Lung (tissue), 11 donors: ENCODE measurements at regions not wholly inside any gene's neighbourhood (a gene's known extent, or its start where the extent isn't known, plus 50 kb on each side); places are given as distances from the start of the nearest gene placed in this dataset.

ENCODE experiments used
- ATAC-seq: fragments of 200-7000 bp; cut with Tn5 transposase; one replicate; pipeline ENCODE4 v1.9.1; 2020; ENCODE audit warnings: moderate number of reproducible peaks; ENCODE audit not compliant: insufficient read depth, low FRiP score
- DNase-seq, 3 donors: peaks; one replicate each; pipeline ENCODE4 v3.0.0-alpha.2; 2013 to 2017
- H3K27ac ChIP-seq, 2 donors: one replicate each; pipeline ENCODE4 v1.5.1; 2013; ENCODE audit warnings: mild to moderate bottlenecking in 2 of 2, moderate library complexity in 2 of 2, control low read depth in 1 of 2, inconsistent platforms in 1 of 2, low read depth in 1 of 2, low read length in 1 of 2
- H3K27me3 ChIP-seq, 3 donors: one replicate each; pipeline ENCODE4 v1.5.1; 2013; ENCODE audit warnings: low read length in 2 of 3; ENCODE audit not compliant: control insufficient read depth in 3 of 3, insufficient read depth in 3 of 3
- H3K36me3 ChIP-seq, 4 donors: one replicate each; pipeline ENCODE4 v1.5.1; 2013; ENCODE audit warnings: low read length in 4 of 4, mild to moderate bottlenecking in 1 of 4, moderate library complexity in 1 of 4; ENCODE audit not compliant: control insufficient read depth in 4 of 4, insufficient read depth in 4 of 4
- H3K4me1 ChIP-seq, 5 donors: one replicate each; pipeline ENCODE4 v1.5.1; 2013; ENCODE audit warnings: low read length in 5 of 5, mild to moderate bottlenecking in 2 of 5, moderate library complexity in 1 of 5; ENCODE audit not compliant: control insufficient read depth in 5 of 5, insufficient read depth in 5 of 5
- H3K4me3 ChIP-seq: one replicate; pipeline ENCODE4 v1.5.1; 2013; ENCODE audit warnings: mild to moderate bottlenecking, control low read depth, moderate library complexity
- H3K9ac ChIP-seq, 2 donors: one replicate each; pipeline ENCODE4 v1.5.1; 2013; ENCODE audit warnings: low read length in 2 of 2, control low read depth in 1 of 2; ENCODE audit not compliant: insufficient read depth in 1 of 2
- H3K9me3 ChIP-seq, 4 donors: one replicate each; pipeline ENCODE4 v1.5.1; 2013; ENCODE audit warnings: low read length in 3 of 4, mild to moderate bottlenecking in 1 of 4, moderate library complexity in 1 of 4; ENCODE audit not compliant: control insufficient read depth in 4 of 4, insufficient read depth in 3 of 4
- WGBS, 2 donors: extraction: QIAGEN DNeasy Blood & Tissue Kit; methylation state at CpG; one replicate each; pipeline ENCODE4 v1.1.7; 2013; 5-methylcytosine and 5-hydroxymethylcytosine counted together
- TF ChIP-seq, protein P1 (sequence below): IDR thresholded peaks from 2 replicates; pipeline ENCODE4 v1.5.1; 2012; ENCODE audit warnings: mild to moderate bottlenecking; ENCODE audit errors: control extremely low read depth, extremely low read depth
- donor health status: control.
- donor health status: control.
- donor health status: Bipolar disorder and iron deficiency.
- donor health status: healthy.
- donor health status: DM: yes; HTN: yes; CAD: no.

DNA sequence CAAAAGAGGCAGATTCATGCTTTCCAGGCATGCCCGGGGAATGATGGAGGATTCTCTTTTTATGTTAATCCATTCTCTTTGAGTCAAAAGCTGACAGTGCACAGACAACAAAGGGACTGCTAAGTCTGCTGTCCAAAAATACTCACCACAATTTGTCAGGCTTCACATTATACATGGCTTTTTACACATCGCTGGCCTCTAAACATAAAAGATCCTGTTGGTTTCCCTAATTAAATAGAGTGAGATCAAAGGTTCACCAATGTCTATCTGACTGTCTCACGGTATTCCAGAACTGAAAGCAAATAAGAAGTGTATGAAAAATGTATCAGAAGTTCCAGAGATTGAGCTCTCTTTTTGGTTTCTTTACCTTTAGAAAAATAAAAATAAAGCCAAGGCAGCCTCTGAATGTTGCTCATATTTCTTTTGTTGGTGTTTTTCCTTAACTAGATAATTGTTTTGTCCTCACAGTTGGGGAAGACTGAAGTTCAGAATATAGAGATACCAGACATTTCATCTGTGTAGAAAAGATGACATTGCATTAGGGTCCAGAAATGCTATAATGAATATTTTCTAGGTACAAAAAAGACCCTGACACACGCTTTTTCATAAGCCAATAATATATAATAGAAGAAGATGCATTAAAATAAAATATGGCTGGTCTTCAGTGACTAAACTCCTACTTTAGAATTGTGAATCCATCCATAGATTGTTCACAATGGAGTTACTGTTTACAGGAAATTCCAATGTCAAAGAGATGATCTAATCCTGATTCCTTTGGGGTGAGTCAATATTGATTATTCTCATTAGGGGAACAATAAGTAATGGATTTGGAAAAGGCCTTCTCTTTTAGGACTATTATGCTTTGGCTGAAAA, 688.2 kb upstream of the CDH6 start:
- Histone ChIP-seq H3K9me3 (no peaks in the 10 kb centered on the region), H3K27me3 (no peaks in the 10 kb centered on the region), H3K36me3 (no peaks in the 10 kb centered on the region), H3K27ac (no peak overlapping the region), H3K4me1 (no peaks in the 10 kb centered on the region), H3K4me3 (no peak overlapping the region), H3K9ac (no peak overlapping the region)
- ATAC-seq = no peak
- WGBS, 2 donors = 62 to 81% methylated on average over 4 of the region's 4 CpGs
- TF ChIP-seq, protein P1, sequence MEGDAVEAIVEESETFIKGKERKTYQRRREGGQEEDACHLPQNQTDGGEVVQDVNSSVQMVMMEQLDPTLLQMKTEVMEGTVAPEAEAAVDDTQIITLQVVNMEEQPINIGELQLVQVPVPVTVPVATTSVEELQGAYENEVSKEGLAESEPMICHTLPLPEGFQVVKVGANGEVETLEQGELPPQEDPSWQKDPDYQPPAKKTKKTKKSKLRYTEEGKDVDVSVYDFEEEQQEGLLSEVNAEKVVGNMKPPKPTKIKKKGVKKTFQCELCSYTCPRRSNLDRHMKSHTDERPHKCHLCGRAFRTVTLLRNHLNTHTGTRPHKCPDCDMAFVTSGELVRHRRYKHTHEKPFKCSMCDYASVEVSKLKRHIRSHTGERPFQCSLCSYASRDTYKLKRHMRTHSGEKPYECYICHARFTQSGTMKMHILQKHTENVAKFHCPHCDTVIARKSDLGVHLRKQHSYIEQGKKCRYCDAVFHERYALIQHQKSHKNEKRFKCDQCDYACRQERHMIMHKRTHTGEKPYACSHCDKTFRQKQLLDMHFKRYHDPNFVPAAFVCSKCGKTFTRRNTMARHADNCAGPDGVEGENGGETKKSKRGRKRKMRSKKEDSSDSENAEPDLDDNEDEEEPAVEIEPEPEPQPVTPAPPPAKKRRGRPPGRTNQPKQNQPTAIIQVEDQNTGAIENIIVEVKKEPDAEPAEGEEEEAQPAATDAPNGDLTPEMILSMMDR = no peak
- no peak for DNase-seq

DNA sequence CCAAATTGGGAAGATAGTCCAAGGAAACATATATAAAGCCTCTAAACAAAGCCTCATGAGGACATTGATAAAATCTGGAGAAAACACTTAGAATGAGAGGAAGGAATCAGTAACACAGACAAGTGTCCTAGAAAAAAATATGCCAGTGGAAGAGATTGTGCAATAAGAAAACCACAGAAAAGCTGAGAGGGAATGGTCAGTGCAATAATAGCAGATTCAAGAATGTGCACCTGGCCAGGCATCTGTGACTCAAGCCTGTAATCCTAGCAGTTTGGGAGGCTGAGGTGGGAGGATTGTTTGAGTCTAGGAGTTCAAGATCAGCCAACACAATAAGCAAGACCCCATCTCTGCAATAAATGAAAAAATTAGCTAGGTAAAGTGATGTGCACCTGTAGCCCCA, 691.2 kb upstream of the CDH6 start:
- Histone ChIP-seq H3K9ac (no peak overlapping the region), H3K9me3 (peaks cover 0 to 3% (median 0%) of the 10 kb centered on the region in 4 donors), H3K36me3 (no peaks in the 10 kb centered on the region), H3K4me1 (no peaks in the 10 kb centered on the region), H3K27ac (no peak overlapping the region), H3K27me3 (no peaks in the 10 kb centered on the region), H3K4me3 (no peak overlapping the region)
- no peak for DNase-seq
- TF ChIP-seq, protein P1 = no peak
- ATAC-seq = no peak

DNA sequence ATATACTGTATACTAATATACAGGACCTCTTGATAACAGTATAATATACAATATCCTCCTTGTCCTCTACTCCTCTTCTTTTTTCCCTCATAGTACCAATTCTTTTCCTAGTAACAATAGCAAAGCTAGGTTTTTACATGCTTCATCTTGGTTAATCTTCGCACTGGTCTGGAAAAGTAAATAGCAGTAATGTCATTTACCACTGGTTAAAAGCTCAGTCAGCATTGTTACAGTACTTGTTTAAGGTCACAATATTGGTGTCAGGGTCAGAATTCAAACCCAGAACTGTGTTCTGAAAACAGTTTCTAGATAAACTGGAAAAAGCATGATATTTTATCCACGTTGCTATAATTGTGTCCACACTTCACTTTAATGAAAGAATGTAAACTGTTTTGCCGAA, 692.4 kb upstream of the CDH6 start:
- no peak overlapping the region for H3K9ac ChIP-seq
- DNase-seq (no peak), ATAC-seq (no peak)
- no peaks in the 10 kb centered on the region for H3K36me3 ChIP-seq
- H3K4me1 ChIP-seq = no peaks in the 10 kb centered on the region
- peaks cover 0 to 3% (median 0%) of the 10 kb centered on the region in 4 donors for H3K9me3 ChIP-seq
- 62 to 72% methylated on average over 3 of the region's 3 CpGs for WGBS, 2 donors
- TF ChIP-seq, protein P1 = no peak
- no peak overlapping the region for H3K4me3 ChIP-seq
- H3K27me3 ChIP-seq = no peaks in the 10 kb centered on the region
- no peak overlapping the region for H3K27ac ChIP-seq
